WERI-Rb-1 (cell line): ENCODE measurements at regions not wholly inside any gene's neighbourhood (a gene's known extent, or its start where the extent isn't known, plus 50 kb on each side); places are given as distances from the start of the nearest gene placed in this dataset.

Experiments used
- DNase-seq: peaks from one replicate; pipeline ENCODE4 v3.0.0-alpha.2; 2020
- H3K27ac ChIP-seq: fragments of 250-450 bp; sonication (Bioruptor Pico); 2 replicates; pipeline ENCODE4 v1.5.1; 2020; ENCODE audit warnings: mild to moderate bottlenecking, moderate library complexity
- H3K27me3 ChIP-seq: fragments of 250-450 bp; sonication (Bioruptor Pico); 2 replicates; pipeline ENCODE4 v1.5.1; 2021; ENCODE audit warnings: mild to moderate bottlenecking, low read depth, moderate library complexity; ENCODE audit not compliant: insufficient read depth, severe bottlenecking
- H3K36me3 ChIP-seq: fragments of 250-450 bp; sonication (Bioruptor Pico); 2 replicates; pipeline ENCODE4 v1.5.1; 2020; ENCODE audit warnings: mild to moderate bottlenecking, moderate library complexity
- H3K4me3 ChIP-seq: 2 replicates; pipeline ENCODE4 v1.5.1; 2011; ENCODE audit warnings: low read depth, mild to moderate bottlenecking, control low read depth, low read length
- H3K9me3 ChIP-seq: fragments of 250-450 bp; sonication (Bioruptor Pico); 2 replicates; pipeline ENCODE4 v1.5.1; 2021; ENCODE audit warnings: mild to moderate bottlenecking, moderate library complexity; ENCODE audit not compliant: severe bottlenecking
- TF ChIP-seq, protein P1 (sequence below): IDR thresholded peaks from 2 replicates; pipeline ENCODE4 v1.5.1; 2011; ENCODE audit warnings: low read depth, mild to moderate bottlenecking, control low read depth, inconsistent platforms, low read length

DNA sequence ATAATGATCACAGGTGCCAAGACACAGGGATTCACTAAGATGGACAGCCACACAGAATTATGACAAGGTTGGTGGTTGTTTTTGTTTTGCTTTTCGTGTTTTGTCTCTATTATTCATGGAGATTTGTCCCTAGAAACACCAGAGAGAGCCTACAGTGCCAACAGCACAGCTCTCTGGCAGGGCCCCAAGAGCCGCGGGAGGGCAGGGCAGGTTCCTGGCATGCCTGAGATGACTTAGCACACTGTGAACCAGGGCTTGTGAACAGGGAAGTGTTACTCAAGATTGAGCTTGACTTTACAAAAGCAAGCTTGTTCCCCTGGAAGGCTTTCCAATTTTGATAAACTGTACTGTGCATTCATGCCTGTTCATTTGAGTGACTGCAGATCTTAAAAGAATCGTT is 437.4 kb upstream of the SALL3 start:
- no peak overlapping the region for H3K27ac ChIP-seq
- no peak for DNase-seq
- H3K4me3 ChIP-seq: no peak overlapping the region
- no peaks in the 10 kb centered on the region for H3K36me3 ChIP-seq
- no peaks in the 10 kb centered on the region for H3K9me3 ChIP-seq
- no peaks in the 10 kb centered on the region for H3K27me3 ChIP-seq
- TF ChIP-seq, protein P1, sequence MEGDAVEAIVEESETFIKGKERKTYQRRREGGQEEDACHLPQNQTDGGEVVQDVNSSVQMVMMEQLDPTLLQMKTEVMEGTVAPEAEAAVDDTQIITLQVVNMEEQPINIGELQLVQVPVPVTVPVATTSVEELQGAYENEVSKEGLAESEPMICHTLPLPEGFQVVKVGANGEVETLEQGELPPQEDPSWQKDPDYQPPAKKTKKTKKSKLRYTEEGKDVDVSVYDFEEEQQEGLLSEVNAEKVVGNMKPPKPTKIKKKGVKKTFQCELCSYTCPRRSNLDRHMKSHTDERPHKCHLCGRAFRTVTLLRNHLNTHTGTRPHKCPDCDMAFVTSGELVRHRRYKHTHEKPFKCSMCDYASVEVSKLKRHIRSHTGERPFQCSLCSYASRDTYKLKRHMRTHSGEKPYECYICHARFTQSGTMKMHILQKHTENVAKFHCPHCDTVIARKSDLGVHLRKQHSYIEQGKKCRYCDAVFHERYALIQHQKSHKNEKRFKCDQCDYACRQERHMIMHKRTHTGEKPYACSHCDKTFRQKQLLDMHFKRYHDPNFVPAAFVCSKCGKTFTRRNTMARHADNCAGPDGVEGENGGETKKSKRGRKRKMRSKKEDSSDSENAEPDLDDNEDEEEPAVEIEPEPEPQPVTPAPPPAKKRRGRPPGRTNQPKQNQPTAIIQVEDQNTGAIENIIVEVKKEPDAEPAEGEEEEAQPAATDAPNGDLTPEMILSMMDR: no peak

DNA sequence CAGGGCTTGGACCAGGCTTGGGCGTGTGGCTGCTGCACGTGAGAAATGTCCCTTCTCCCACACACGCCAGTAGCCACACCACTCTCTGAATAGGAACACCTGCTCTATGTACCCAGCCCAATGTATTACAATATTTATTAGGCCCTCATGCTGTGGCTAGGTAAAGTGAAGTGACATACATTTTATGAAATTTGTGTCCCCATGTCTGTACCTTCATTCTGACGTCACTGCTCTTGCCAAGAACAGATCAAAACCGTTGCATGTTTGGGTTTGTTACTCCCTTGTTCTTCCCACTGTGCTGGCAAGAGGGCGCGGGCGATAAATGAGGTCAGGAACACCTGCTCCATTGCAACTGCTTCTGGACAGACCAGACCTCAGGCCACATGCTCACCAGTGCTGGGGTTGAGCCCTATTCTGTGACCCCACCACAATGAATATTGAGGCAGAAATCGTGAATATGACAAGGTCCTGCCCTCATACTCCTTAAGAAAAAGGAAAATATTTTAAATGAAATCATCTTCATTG is 436.4 kb upstream of the SALL3 start:
- no peaks in the 10 kb centered on the region for H3K36me3 ChIP-seq
- H3K9me3 ChIP-seq: no peaks in the 10 kb centered on the region
- H3K4me3 ChIP-seq: no peak overlapping the region
- no peak overlapping the region for H3K27ac ChIP-seq
- no peak for DNase-seq
- H3K27me3 ChIP-seq: peaks cover 4% of the 10 kb centered on the region
- TF ChIP-seq, protein P1: no peak

DNA sequence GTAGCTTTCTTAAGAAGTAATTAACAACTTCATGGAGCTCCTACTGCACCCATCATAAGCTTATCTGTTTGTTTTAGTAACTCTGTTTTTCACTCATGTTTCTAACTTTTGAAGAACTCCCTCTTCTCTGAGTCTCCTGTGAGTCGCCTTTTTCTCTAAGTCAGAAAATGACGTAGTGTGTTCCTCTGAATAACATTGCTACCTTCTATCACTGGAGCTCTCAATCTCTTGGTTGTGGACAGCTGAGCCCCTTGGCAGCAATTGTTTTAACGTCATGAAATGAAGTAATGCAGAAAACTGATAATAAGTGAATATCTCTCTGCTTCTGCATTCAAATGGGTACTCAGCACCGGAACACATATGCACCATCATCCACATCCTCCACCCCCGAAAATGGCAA is 433.3 kb upstream of the SALL3 start:
- TF ChIP-seq, protein P1: no peak
- H3K27me3 ChIP-seq: peaks cover 4% of the 10 kb centered on the region
- H3K36me3 ChIP-seq: no peaks in the 10 kb centered on the region
- H3K9me3 ChIP-seq: no peaks in the 10 kb centered on the region
- H3K4me3 ChIP-seq: no peak overlapping the region
- DNase-seq: no peak
- no peak overlapping the region for H3K27ac ChIP-seq

DNA sequence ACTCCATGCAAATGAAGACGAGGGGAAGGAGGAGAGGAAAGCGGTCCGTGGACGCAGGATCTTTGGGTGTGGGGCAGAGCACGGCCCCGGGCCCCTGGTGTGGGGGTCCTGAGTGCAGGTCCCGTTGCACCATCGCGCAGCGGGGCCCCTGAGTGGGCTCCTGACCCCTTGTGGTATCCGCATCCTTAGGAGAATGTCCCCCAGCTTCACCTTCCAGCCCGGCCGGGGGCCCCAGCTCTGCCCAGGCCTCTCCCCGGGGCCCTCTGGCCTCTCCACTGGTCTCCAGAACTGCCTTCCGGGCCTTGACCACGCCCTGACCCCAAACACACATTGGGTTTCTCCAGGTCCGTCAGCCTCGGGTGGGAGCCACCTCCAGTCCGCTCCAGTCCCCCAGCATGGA is 431.8 kb upstream of the SALL3 start:
- no peak overlapping the region for H3K27ac ChIP-seq
- no peaks in the 10 kb centered on the region for H3K36me3 ChIP-seq
- TF ChIP-seq, protein P1: no peak
- peaks cover 4% of the 10 kb centered on the region for H3K27me3 ChIP-seq
- DNase-seq: no peak
- no peak overlapping the region; the same call in 1 of the 2 replicates for H3K4me3 ChIP-seq
- no peaks in the 10 kb centered on the region for H3K9me3 ChIP-seq

DNA sequence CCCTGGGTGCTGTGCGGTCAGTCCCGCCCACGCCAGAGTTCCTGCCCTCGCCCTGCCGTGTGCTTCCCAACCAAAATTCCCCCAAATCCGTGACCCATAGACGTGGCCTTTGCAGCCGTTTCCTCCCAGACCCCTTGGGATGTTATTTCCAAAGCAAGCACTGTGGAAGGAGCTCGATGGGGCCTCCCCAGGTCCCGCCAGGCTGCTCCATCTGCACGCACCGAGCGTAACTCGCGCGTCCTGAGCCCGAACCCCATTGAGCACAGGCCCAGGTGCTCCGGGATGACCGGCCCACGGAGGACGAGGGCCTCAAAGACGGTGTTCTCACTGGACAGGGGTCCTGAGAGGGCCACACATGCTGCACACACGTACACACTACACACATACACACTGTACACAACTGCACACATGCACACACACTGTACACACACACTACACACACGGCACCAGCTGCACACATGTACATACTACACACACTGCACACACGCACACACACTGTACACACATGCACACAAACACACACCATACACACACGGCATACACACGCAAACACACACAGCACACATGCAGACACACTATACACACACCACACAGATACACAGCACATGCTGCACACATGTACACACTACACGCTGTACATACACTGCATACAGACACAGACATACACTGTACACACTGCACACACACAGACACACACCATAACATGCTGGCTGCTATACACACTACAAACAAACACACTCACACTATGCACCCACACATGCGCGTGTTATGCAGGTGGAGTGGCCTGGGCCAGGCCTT is 431.2 kb upstream of the SALL3 start:
- DNase-seq: no peak
- TF ChIP-seq, protein P1: no peak
- Histone ChIP-seq H3K27me3 (peaks cover 4% of the 10 kb centered on the region), H3K4me3 (no peak overlapping the region), H3K36me3 (no peaks in the 10 kb centered on the region), H3K9me3 (no peaks in the 10 kb centered on the region), H3K27ac (no peak overlapping the region)
